ENCODE measurements at regions not wholly inside any gene's neighbourhood (a gene's known extent, or its start where the extent isn't known, plus 50 kb on each side); places are given as distances from the start of the nearest gene placed in this dataset.

GRCh38 chr10:56605051-56605450 lies 244.0 kb upstream of the ZWINT start:
- no peak for DNase-seq (ENCODE audit: low spot score)

DNA sequence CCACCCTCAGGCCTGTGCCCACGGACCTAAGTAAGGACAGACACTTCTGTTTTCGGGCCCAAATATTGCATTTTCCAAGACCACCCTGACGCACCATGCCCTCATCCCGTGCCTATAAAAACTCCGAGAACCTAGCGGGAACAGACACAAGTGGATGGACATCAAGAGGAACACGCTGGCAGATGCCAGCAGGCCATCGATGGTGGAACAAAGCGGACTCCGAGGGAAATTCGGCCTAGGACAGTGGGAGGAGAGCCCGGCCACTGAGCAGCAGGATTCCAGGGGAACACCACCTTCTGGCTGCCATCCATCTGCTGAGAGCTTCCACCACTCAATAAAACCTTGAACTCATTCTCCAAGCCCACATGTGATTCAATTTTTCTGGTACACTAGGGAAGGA lies 243.6 kb upstream of the ZWINT start:
- DNase-seq (ENCODE audit: low spot score), result no peak

GRCh38 chr10:56599201-56599600 lies 238.1 kb upstream of the ZWINT start:
- DNase-seq (ENCODE audit: low spot score), result no peak

GRCh38 chr10:56596257-56596656 lies 235.2 kb upstream of the ZWINT start:
- no peak for DNase-seq (ENCODE audit: low spot score)

DNA sequence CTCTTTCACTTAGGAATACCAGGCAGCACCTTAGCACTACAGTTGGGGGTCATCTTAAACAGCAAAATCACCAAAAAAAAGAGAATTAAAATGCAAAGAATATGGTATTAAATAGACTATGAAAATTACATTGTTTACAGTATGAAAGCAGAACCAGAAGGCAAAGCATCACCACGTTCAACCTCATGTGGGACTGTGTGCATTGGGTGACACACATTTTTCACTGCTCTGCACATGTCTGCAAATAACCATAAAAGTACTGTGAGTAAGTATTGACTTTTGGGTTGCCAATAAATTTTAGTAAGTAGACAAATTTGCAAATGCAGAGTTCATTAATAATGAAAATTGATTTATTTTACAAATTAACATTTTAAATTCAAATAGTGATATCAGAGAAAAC lies 232.1 kb upstream of the ZWINT start:
- DNase-seq (ENCODE audit: low spot score), result no peak

DNA sequence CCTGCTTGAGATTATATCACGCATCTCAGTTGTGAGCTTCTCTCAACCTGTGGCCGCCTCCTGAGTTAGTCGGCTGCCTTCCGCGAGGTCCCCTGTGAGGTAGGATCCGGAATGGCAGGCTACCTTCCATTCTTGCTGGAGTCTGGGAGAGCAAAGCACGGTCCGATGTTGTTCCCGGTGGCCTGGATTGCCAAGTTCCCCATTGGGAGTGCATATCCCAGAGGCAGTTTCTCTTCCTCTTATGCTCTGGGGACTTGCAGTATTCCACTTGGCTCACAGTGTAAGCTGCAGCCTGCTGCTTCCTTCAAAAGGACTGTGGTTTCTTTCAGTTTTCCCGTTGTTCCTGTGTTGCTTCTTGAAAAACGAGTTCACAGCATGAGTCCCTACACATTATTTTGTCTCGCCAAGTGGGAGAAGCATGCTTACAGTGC lies 225.4 kb upstream of the ZWINT start:
- no peak for DNase-seq (ENCODE audit: low spot score)

GRCh38 chr10:56585447-56586171 lies 224.6 kb upstream of the ZWINT start:
- no peak for DNase-seq (ENCODE audit: low spot score)

- DNase-seq (ENCODE audit: low spot score), result no peak
These were observed 222.3 kb upstream of the ZWINT start for GRCh38 chr10:56583316-56583715.

GRCh38 chr10:56567580-56567979 lies 206.5 kb upstream of the ZWINT start:
- DNase-seq (ENCODE audit: low spot score), result no peak

- no peak for DNase-seq (ENCODE audit: low spot score)
These were observed 200.3 kb upstream of the ZWINT start for GRCh38 chr10:56561336-56561735.

GRCh38 chr10:56551037-56551436 lies 190.0 kb upstream of the ZWINT start:
- no peak for DNase-seq (ENCODE audit: low spot score)

DNA sequence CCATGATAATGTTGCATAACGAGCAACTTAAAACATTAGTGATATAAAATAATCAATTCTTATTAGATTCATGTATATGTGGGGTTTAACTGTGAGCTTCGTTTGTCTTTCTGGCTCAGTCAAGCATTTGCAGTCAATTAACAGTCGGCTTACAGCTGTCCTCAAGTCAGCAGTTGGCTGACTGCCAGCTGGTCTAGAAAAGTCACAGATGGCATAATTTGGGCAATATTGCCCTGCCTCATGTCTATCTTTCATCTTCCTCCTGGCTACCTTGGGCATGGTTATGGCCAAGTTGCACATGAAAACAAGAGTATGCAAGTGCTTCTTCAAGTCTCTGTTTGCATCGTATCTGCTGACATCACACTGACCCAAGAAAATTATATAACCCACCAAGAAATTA lies 186.1 kb upstream of the ZWINT start:
- no peak for DNase-seq (ENCODE audit: low spot score)

GRCh38 chr10:56537984-56538383 lies 176.9 kb upstream of the ZWINT start:
- DNase-seq (ENCODE audit: low spot score), result peak; percentile 7

DNA sequence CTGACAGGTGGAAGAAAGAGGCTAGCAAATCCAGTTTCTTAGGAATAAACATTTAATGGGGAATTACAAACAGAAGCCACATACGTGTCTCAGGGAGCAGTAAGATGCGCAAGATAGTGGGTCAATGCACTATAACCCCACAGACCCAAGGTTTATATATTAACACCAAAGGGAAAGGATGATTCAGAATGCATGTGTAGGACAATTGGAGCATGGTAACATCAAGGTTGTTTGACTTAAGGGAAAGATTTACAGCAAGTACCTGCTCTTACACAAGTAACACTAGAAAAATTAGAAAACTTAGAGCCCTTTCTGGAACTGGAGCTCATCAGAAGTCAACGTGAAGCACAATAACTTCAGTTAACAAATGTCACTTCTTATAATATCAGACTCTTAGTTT lies 161.1 kb upstream of the ZWINT start:
- no peak for DNase-seq (ENCODE audit: low spot score)

GRCh38 chr10:56508562-56508961 lies 147.5 kb upstream of the ZWINT start:
- no peak for DNase-seq (ENCODE audit: low spot score)

GRCh38 chr10:56507033-56507432 lies 146.0 kb upstream of the ZWINT start:
- no peak for DNase-seq (ENCODE audit: low spot score)

DNA sequence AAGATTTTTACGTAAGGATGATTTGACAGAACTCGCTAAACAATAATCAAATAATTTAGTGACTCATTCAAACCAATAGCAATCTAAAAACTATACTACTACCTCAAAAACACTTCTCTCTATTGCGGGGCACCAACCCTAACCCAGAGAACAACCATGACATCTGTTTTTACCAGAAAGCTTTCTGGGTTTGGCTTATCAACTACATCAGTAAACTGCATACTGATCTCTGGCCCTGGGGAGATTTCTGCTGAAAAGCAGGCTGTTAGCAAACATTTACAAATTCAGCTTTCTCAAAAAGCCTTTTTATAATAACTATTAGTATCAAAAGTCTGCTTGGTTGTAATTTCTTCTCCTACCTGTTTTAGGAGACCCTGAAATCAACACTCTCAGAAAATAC lies 144.5 kb upstream of the ZWINT start:
- no peak for DNase-seq (ENCODE audit: low spot score)

DNA sequence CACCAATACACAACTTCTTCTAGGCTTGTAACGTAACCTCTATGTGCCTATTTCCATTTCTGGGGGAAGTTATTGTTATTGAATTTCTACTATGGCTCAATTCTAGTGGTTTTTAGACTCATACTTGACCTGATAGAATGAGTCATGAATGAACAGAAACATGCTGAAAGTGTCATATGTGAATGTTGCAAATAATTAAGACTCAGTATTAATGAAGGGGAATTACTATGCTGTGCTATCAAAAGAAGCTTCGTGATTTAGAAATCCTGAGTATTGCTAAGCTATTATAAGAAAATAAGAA lies 135.1 kb upstream of the ZWINT start:
- no peak for DNase-seq (ENCODE audit: low spot score)

GRCh38 chr10:56487746-56488145 lies 126.7 kb upstream of the ZWINT start:
- DNase-seq (ENCODE audit: low spot score), result no peak

GRCh38 chr10:56481521-56482091 lies 120.5 kb upstream of the ZWINT start:
- no peak for DNase-seq (ENCODE audit: low spot score)

DNA sequence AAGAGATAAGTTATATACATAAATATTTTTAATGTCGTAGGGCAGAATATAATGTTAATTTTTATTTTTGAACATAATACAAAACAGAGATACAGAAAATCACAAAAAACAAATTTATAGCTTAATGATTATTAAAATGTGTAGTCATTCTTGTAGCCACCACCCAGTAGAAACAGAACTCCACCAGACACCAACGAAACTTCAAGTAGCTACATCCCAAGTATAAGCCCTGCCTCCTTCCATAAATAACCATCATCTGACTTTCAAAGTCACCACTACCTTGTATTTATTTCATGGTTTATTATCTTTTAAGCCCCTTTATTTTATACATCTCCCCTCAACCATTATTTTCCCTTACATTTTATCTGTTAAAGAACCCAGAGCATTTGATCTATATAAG lies 111.9 kb upstream of the ZWINT start:
- DNase-seq (ENCODE audit: low spot score), result no peak

GRCh38 chr10:56470701-56471100 lies 109.6 kb upstream of the ZWINT start:
- no peak for DNase-seq (ENCODE audit: low spot score)

- no peak for DNase-seq (ENCODE audit: low spot score)
These were observed 108.4 kb upstream of the ZWINT start for GRCh38 chr10:56469482-56469881.

DNA sequence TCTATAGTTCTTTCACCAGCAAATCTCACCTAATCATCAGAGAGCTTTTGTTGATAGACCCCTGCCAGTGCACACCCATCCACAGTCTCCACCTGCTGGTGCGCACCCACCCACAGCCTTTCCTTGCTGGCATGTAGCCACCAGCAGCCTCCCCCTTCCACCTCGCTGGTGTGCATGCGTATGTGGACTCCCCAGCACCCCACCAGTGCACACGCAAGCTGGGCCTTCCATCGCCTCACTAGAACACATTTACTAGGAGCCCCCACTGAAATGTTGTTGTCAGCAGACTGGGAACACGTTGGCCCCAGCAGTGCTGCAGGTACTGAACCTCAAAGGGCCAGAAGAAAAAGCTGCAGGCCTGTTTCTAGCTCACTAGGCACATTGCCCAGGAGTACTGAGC lies 104.9 kb upstream of the ZWINT start:
- DNase-seq (ENCODE audit: low spot score), result no peak
